ENCODE measurements at regions not wholly inside any gene's neighbourhood (a gene's known extent, or its start where the extent isn't known, plus 50 kb on each side); places are given as distances from the start of the nearest gene placed in this dataset.
"Not testable (repeated sequence)": the region's sequence is repeated elsewhere in the genome, so short reads cannot be mapped to it uniquely, and the experiment has no call there.

DNA sequence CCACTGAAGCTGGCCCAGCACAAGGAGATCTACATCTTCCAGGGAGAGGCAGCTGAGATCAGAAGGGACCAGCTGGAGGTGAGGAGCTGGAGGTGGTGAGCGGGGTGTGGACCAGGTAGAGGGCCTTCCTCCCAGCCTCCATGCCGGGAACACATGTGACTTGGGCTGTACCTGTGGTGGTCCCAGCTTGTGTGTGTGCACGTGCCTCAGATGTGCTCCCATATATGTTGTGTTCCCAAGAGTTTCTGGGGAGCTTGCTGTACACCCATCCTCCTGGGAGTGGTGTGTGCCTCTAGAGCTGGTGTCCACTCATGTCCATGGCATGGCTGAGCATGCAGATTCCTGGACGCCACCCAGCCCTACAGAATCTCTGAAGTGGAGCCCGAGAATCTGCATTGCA lies 183.7 kb upstream of the AKAP13 start:
- H3K4me3 Mint-ChIP-seq; H3K4me3 ChIP-seq (ENCODE audit: low read length); H3K9ac ChIP-seq (ENCODE audit: extremely low read depth, low read length, poor library complexity, severe bottlenecking); H3K27me3 ChIP-seq (ENCODE audit: control insufficient read depth, insufficient read depth, low read length, poor library complexity, severe bottlenecking); H3K27me3 Mint-ChIP-seq (ENCODE audit: insufficient read depth); H3K36me3 Mint-ChIP-seq (ENCODE audit: low read depth); H3K27ac ChIP-seq (ENCODE audit: low read depth, low read length); H3K4me1 Mint-ChIP-seq; H3K4me1 ChIP-seq (ENCODE audit: control insufficient read depth, insufficient read depth, low read length); H3K9me3 Mint-ChIP-seq; H3K36me3 ChIP-seq (ENCODE audit: control insufficient read depth, insufficient read depth, low read length); H3K27ac Mint-ChIP-seq; H3K9me3 ChIP-seq (ENCODE audit: control insufficient read depth, low read length); DNase-seq: not testable (repeated sequence)
- 100% methylated on average over 2 of the region's 5 CpGs; no CpG with 5 or more reads in 1 of the 2 experiments for WGBS, 2 experiments (ENCODE audit: insufficient coverage in 1 of 2, insufficient read length in 1 of 2)

DNA sequence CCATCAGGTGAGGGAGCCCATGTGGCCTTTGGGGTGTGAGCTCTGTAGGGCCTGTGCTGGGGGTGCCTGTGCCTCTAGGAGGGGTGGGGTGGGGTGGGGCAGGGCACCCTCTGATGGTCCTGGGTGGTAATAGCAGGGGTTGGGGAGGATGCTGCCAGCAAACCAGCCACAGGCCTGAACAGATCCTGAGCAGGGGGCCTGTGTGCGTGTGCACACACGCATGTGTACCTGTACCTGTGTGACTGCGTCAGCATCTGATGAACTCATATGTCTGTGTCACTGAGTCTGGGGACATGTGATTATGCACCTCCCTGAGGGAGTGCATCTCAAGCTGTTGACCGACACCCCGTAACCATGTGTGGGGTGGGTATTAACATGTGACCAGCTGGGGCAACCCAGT lies 182.8 kb upstream of the AKAP13 start:
- not testable (repeated sequence) for H3K9me3 Mint-ChIP-seq; H3K27ac ChIP-seq (ENCODE audit: low read depth, low read length); H3K36me3 ChIP-seq (ENCODE audit: control insufficient read depth, insufficient read depth, low read length); H3K4me1 Mint-ChIP-seq; H3K4me1 ChIP-seq (ENCODE audit: control insufficient read depth, insufficient read depth, low read length); H3K4me3 Mint-ChIP-seq; H3K36me3 Mint-ChIP-seq (ENCODE audit: low read depth); H3K9me3 ChIP-seq (ENCODE audit: control insufficient read depth, low read length); H3K27me3 ChIP-seq (ENCODE audit: control insufficient read depth, insufficient read depth, low read length, poor library complexity, severe bottlenecking); H3K27ac Mint-ChIP-seq; H3K9ac ChIP-seq (ENCODE audit: extremely low read depth, low read length, poor library complexity, severe bottlenecking); H3K27me3 Mint-ChIP-seq (ENCODE audit: insufficient read depth); H3K4me3 ChIP-seq (ENCODE audit: low read length); DNase-seq
- WGBS, 2 experiments (ENCODE audit: insufficient coverage in 1 of 2, insufficient read length in 1 of 2) = no CpG with 5 or more reads among the region's 5 CpGs

DNA sequence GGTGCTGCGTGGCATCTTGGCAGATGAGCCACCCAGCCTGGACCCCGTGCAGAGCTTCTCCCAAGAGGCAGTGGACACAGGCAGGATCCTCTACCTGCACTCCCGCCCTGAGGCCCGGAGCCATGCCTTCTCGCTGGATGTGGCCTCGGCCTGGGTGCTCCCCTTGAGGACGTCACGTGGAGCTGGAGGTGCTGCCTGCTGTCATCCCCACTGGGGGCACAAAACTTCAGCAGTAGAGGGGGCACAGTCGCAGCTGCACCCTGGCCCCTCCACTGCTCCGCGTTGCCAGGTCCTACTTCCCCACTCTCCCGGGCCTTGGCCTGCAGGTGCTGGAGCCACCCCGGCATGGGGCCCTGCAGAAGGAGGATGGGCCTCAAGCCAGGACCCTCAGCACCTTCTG lies 182.0 kb upstream of the AKAP13 start:
- H3K27ac Mint-ChIP-seq; H3K4me1 ChIP-seq (ENCODE audit: control insufficient read depth, insufficient read depth, low read length); H3K36me3 Mint-ChIP-seq (ENCODE audit: low read depth); H3K9me3 ChIP-seq (ENCODE audit: control insufficient read depth, low read length); H3K4me3 Mint-ChIP-seq; H3K4me3 ChIP-seq (ENCODE audit: low read length); H3K27me3 Mint-ChIP-seq (ENCODE audit: insufficient read depth); H3K27me3 ChIP-seq (ENCODE audit: control insufficient read depth, insufficient read depth, low read length, poor library complexity, severe bottlenecking); H3K27ac ChIP-seq (ENCODE audit: low read depth, low read length); H3K4me1 Mint-ChIP-seq; H3K9me3 Mint-ChIP-seq; H3K36me3 ChIP-seq (ENCODE audit: control insufficient read depth, insufficient read depth, low read length); H3K9ac ChIP-seq (ENCODE audit: extremely low read depth, low read length, poor library complexity, severe bottlenecking); DNase-seq: not testable (repeated sequence)
- WGBS, 2 experiments (ENCODE audit: insufficient coverage in 1 of 2, insufficient read length in 1 of 2) = no CpG with 5 or more reads among the region's 13 CpGs

DNA sequence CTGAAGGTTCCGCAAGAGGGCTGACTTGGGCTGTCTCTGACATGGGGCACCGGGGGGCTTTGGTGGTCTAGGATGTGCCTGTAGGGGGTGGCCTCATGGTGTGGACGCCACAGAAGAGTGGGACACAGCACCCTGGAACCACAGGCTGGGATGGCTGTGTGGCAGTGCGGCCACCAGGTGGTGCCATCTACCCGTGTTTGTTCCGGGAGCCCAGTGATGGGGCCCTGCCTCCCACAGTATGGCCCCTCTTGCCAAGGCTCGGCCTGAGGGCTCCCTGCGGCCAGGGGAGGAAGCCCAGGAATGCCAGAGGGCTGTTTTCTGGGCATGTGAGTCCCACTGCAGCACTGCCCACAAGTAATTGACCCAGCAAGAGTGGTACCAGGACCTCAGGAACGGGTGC lies 180.2 kb upstream of the AKAP13 start:
- H3K4me3 Mint-ChIP-seq; H3K36me3 Mint-ChIP-seq (ENCODE audit: low read depth); H3K27ac Mint-ChIP-seq: not testable (repeated sequence)

DNA sequence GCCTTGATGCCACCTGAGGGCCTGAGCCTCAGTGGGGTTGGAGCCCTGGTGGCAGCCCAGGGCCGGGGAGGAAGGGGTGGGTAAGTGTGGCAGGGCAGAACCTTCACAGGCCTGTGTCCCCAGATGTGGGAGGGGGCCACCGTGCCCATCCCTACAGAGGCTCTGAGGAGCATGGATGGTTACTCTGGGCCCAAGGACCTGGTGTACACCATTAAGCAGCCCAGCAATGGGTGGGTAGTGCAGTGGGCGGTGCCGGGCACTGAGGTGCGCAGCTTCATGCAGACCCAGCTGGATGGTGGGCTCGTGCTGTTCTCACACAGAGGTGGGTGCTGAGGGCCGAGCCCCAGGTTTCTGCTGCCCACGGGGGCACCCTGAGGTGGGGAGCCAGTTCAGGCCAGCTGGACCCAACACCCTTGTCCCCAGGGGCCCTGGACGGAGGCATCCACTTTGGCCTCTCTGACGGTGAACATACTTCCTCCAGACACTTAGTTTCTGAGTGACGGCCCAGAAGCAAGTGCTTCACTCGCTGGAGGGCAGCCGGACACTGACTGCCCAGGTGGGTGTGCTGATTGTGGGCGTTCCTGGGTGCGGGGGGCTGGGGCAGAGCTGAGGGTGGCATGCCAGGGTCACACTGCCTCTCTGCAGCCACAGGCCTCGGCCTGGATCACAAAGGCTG lies 179.1 kb upstream of the AKAP13 start:
- not testable (repeated sequence) for H3K9me3 Mint-ChIP-seq, DNase-seq

More for the DNA sequence above, 180.2 kb upstream of the AKAP13 start:
- not testable (repeated sequence) for H3K4me3 ChIP-seq (ENCODE audit: low read length); H3K9me3 Mint-ChIP-seq; H3K9ac ChIP-seq (ENCODE audit: extremely low read depth, low read length, poor library complexity, severe bottlenecking); DNase-seq; H3K27me3 ChIP-seq (ENCODE audit: control insufficient read depth, insufficient read depth, low read length, poor library complexity, severe bottlenecking); H3K4me1 ChIP-seq (ENCODE audit: control insufficient read depth, insufficient read depth, low read length); H3K27me3 Mint-ChIP-seq (ENCODE audit: insufficient read depth); H3K36me3 ChIP-seq (ENCODE audit: control insufficient read depth, insufficient read depth, low read length); H3K27ac ChIP-seq (ENCODE audit: low read depth, low read length); H3K4me1 Mint-ChIP-seq; H3K9me3 ChIP-seq (ENCODE audit: control insufficient read depth, low read length)
- WGBS, 2 experiments (ENCODE audit: insufficient coverage in 1 of 2, insufficient read length in 1 of 2) = no CpG with 5 or more reads among the region's 9 CpGs

DNA sequence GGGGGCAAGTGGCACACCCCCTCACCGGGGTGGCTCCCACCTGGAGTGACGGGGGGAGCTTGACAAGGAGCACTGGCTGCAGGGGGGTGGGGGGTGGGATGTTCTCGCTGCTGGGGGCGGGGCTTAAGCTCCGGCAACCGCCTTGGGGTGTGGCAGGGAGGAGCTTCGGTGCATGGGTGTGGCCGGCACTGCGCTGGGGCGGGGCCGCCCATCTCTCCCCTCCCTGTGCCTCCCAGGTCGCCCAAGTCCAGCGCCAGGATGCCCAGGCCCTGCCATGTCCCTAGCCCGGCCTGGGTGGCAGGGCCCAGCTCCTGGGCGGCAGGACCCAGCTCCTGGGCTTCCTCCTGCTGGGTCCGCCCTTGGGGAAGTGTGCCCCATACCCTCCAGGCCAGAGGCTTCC lies 175.9 kb upstream of the AKAP13 start:
- H3K9me3 Mint-ChIP-seq; H3K4me3 Mint-ChIP-seq; H3K27ac Mint-ChIP-seq; H3K36me3 ChIP-seq (ENCODE audit: control insufficient read depth, insufficient read depth, low read length); H3K9me3 ChIP-seq (ENCODE audit: control insufficient read depth, low read length); DNase-seq; H3K4me1 Mint-ChIP-seq; H3K27me3 Mint-ChIP-seq (ENCODE audit: insufficient read depth); H3K4me1 ChIP-seq (ENCODE audit: control insufficient read depth, insufficient read depth, low read length); H3K9ac ChIP-seq (ENCODE audit: extremely low read depth, low read length, poor library complexity, severe bottlenecking); H3K36me3 Mint-ChIP-seq (ENCODE audit: low read depth); H3K27me3 ChIP-seq (ENCODE audit: control insufficient read depth, insufficient read depth, low read length, poor library complexity, severe bottlenecking); H3K27ac ChIP-seq (ENCODE audit: low read depth, low read length); H3K4me3 ChIP-seq (ENCODE audit: low read length): not testable (repeated sequence)
- no CpG with 5 or more reads among the region's 16 CpGs for WGBS, 2 experiments (ENCODE audit: insufficient coverage in 1 of 2, insufficient read length in 1 of 2)

More for the DNA sequence above, 179.1 kb upstream of the AKAP13 start:
- not testable (repeated sequence) for H3K4me1 ChIP-seq (ENCODE audit: control insufficient read depth, insufficient read depth, low read length); H3K9ac ChIP-seq (ENCODE audit: extremely low read depth, low read length, poor library complexity, severe bottlenecking); H3K4me3 Mint-ChIP-seq; H3K36me3 ChIP-seq (ENCODE audit: control insufficient read depth, insufficient read depth, low read length); H3K9me3 ChIP-seq (ENCODE audit: control insufficient read depth, low read length); H3K36me3 Mint-ChIP-seq (ENCODE audit: low read depth); H3K27ac Mint-ChIP-seq; H3K27me3 ChIP-seq (ENCODE audit: control insufficient read depth, insufficient read depth, low read length, poor library complexity, severe bottlenecking); H3K27me3 Mint-ChIP-seq (ENCODE audit: insufficient read depth); H3K4me1 Mint-ChIP-seq; H3K4me3 ChIP-seq (ENCODE audit: low read length); H3K27ac ChIP-seq (ENCODE audit: low read depth, low read length)
- WGBS, 2 experiments (ENCODE audit: insufficient coverage in 1 of 2, insufficient read length in 1 of 2) = 87% methylated on average over 4 of the region's 16 CpGs; no CpG with 5 or more reads in 1 of the 2 experiments

DNA sequence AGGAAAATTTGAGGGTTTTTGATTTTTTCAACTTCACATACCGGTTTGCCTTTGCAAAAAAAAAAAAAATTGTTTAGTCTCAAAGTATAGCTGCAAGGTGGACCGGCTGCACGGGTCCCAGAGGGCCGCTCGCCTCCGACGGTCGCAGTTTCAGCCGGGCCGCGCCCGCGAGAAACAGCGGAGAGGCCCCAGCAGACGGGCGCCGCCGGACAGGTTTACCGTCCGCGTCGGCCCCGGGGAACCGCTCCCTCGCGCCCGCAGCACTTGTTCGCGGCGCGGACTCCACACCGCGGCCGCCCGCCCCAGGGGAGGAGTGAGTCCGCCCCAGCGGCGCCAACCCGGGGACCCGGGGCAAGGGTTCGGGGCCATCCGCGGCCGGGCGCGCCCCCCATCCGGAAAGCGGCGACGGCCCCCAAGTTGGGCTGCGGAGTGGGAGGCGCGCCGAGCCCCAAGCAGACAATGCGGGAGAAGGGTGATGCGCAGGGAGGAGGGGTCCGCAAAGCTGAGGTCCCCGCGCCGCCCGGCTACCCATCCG lies 146.5 kb upstream of the AKAP13 start:
- not testable (repeated sequence) for H3K27me3 ChIP-seq (ENCODE audit: control insufficient read depth, insufficient read depth, low read length, poor library complexity, severe bottlenecking); H3K27ac ChIP-seq (ENCODE audit: low read depth, low read length); H3K4me1 ChIP-seq (ENCODE audit: control insufficient read depth, insufficient read depth, low read length); H3K36me3 Mint-ChIP-seq (ENCODE audit: low read depth); H3K27me3 Mint-ChIP-seq (ENCODE audit: insufficient read depth); DNase-seq; H3K9me3 Mint-ChIP-seq; H3K4me3 ChIP-seq (ENCODE audit: low read length); H3K9ac ChIP-seq (ENCODE audit: extremely low read depth, low read length, poor library complexity, severe bottlenecking); H3K36me3 ChIP-seq (ENCODE audit: control insufficient read depth, insufficient read depth, low read length); H3K27ac Mint-ChIP-seq; H3K9me3 ChIP-seq (ENCODE audit: control insufficient read depth, low read length); H3K4me1 Mint-ChIP-seq
- WGBS, 2 experiments (ENCODE audit: insufficient coverage in 1 of 2, insufficient read length in 1 of 2) = 0% methylated on average over 11 of the region's 62 CpGs; no CpG with 5 or more reads in 1 of the 2 experiments
- H3K4me3 Mint-ChIP-seq = peak overlapping the region; percentile 31

Measured in endodermal cell (in vitro differentiated cells).